ENCODE measurements at regions not wholly inside any gene's neighbourhood (a gene's known extent, or its start where the extent isn't known, plus 50 kb on each side); places are given as distances from the start of the nearest gene placed in this dataset.

- no peak overlapping the region for H3K4me3 ChIP-seq (ENCODE audit: low read length)
- no peaks in the 10 kb centered on the region for H3K79me2 ChIP-seq (replicated peaks; ENCODE audit: insufficient read depth, low read length)
- no peak overlapping the region for H3K27ac ChIP-seq (ENCODE audit: low read length)
- H2AFZ ChIP-seq (ENCODE audit: low read depth, low read length), result no peak overlapping the region
- H3K9ac ChIP-seq (ENCODE audit: low read length), result no peak overlapping the region
- no peak overlapping the region for H3K4me2 ChIP-seq (ENCODE audit: low read length)
- H3K9me3 ChIP-seq (ENCODE audit: low read length), result no peaks in the 10 kb centered on the region
- H3K36me3 ChIP-seq (ENCODE audit: insufficient read depth, low read length), result no peaks in the 10 kb centered on the region
- H3F3A ChIP-seq (ENCODE audit: insufficient read depth, low read length, poor library complexity, severe bottlenecking), result no peaks in the 10 kb centered on the region
- no peaks in the 10 kb centered on the region for H3K9me2 ChIP-seq (ENCODE audit: insufficient read depth, low read length)
- no peaks in the 10 kb centered on the region for H4K20me1 ChIP-seq (ENCODE audit: insufficient read depth)
- TF ChIP-seq EP300 (conservative IDR thresholded peaks at IDR 0.05; ENCODE audit: poor library complexity, severe bottlenecking), result no peak
- TF ChIP-seq POLR2AphosphoS5 (IDR thresholded peaks at IDR 0.05), result no peak
- TF ChIP-seq, protein P1, sequence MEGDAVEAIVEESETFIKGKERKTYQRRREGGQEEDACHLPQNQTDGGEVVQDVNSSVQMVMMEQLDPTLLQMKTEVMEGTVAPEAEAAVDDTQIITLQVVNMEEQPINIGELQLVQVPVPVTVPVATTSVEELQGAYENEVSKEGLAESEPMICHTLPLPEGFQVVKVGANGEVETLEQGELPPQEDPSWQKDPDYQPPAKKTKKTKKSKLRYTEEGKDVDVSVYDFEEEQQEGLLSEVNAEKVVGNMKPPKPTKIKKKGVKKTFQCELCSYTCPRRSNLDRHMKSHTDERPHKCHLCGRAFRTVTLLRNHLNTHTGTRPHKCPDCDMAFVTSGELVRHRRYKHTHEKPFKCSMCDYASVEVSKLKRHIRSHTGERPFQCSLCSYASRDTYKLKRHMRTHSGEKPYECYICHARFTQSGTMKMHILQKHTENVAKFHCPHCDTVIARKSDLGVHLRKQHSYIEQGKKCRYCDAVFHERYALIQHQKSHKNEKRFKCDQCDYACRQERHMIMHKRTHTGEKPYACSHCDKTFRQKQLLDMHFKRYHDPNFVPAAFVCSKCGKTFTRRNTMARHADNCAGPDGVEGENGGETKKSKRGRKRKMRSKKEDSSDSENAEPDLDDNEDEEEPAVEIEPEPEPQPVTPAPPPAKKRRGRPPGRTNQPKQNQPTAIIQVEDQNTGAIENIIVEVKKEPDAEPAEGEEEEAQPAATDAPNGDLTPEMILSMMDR (IDR thresholded peaks at IDR 0.05; ENCODE audit: poor library complexity, severe bottlenecking), result no peak
- TF ChIP-seq EZH2 (IDR thresholded peaks at IDR 0.05; ENCODE audit: borderline replicate concordance, insufficient read depth, low read length, poor library complexity, severe bottlenecking), result no peak
- TF ChIP-seq RAD21 (conservative IDR thresholded peaks at IDR 0.05), result no peak
- TF ChIP-seq TAF1 (IDR thresholded peaks at IDR 0.05; ENCODE audit: low read depth), result no peak
- H3K27me3 ChIP-seq (ENCODE audit: insufficient read depth, low read depth, low read length), result no peaks in the 10 kb centered on the region
Measured at GRCh38 chr7:8809320-8809719, 375.9 kb downstream of the NXPH1 start.

DNA sequence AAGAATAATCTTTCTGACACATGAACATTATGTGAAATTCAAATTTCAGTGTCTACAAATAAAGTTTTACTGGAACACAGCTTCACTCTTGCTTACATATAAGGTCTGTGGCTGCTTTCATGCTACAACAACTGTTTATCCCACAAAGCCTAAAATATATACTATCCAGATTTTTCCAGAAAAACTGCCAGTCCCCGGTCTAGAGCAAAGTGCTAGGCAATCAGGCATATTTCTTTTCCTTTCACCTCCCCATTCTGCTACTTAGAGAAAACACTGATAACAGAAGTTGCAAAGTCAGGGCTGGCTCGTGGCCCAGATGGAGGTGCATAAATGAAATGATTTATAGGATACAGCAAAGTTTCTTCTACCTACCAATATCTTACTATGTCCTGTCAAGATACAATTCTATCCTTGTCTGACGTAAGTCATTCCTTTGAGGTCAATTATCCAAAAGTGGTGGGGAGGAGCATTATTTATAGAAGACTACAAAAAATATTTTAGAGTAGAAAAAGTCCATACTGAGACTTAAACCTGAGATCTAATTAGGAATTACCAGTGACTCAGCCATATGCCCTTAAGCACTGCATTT lies 384.1 kb downstream of the NXPH1 start:
- TF ChIP-seq MXI1 (conservative IDR thresholded peaks at IDR 0.05; ENCODE audit: poor library complexity, severe bottlenecking) (no peak), RAD21 (conservative IDR thresholded peaks at IDR 0.05) (no peak), EP300 (conservative IDR thresholded peaks at IDR 0.05; ENCODE audit: poor library complexity, severe bottlenecking) (no peak), EZH2 (IDR thresholded peaks at IDR 0.05; ENCODE audit: borderline replicate concordance, insufficient read depth, low read length, poor library complexity, severe bottlenecking) (no peak), POLR2AphosphoS5 (IDR thresholded peaks at IDR 0.05) (no peak), TAF1 (IDR thresholded peaks at IDR 0.05; ENCODE audit: low read depth) (no peak), SMC3 (conservative IDR thresholded peaks at IDR 0.05; ENCODE audit: poor library complexity) (no peak)
- TF ChIP-seq, protein P2, sequence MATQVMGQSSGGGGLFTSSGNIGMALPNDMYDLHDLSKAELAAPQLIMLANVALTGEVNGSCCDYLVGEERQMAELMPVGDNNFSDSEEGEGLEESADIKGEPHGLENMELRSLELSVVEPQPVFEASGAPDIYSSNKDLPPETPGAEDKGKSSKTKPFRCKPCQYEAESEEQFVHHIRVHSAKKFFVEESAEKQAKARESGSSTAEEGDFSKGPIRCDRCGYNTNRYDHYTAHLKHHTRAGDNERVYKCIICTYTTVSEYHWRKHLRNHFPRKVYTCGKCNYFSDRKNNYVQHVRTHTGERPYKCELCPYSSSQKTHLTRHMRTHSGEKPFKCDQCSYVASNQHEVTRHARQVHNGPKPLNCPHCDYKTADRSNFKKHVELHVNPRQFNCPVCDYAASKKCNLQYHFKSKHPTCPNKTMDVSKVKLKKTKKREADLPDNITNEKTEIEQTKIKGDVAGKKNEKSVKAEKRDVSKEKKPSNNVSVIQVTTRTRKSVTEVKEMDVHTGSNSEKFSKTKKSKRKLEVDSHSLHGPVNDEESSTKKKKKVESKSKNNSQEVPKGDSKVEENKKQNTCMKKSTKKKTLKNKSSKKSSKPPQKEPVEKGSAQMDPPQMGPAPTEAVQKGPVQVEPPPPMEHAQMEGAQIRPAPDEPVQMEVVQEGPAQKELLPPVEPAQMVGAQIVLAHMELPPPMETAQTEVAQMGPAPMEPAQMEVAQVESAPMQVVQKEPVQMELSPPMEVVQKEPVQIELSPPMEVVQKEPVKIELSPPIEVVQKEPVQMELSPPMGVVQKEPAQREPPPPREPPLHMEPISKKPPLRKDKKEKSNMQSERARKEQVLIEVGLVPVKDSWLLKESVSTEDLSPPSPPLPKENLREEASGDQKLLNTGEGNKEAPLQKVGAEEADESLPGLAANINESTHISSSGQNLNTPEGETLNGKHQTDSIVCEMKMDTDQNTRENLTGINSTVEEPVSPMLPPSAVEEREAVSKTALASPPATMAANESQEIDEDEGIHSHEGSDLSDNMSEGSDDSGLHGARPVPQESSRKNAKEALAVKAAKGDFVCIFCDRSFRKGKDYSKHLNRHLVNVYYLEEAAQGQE (IDR thresholded peaks at IDR 0.05; ENCODE audit: borderline replicate concordance), result no peak
- TF ChIP-seq, protein P1 (IDR thresholded peaks at IDR 0.05; ENCODE audit: poor library complexity, severe bottlenecking), result no peak
- Histone ChIP-seq H3K9me2 (ENCODE audit: insufficient read depth, low read length) (no peaks in the 10 kb centered on the region), H3K4me3 (ENCODE audit: low read length) (no peak overlapping the region), H3K9ac (ENCODE audit: low read length) (no peak overlapping the region), H3K79me2 (replicated peaks; ENCODE audit: insufficient read depth, low read length) (no peaks in the 10 kb centered on the region), H3K36me3 (ENCODE audit: insufficient read depth, low read length) (no peaks in the 10 kb centered on the region), H3K27ac (ENCODE audit: low read length) (no peak overlapping the region), H3K4me2 (ENCODE audit: low read length) (no peak overlapping the region), H3K9me3 (ENCODE audit: low read length) (no peaks in the 10 kb centered on the region), H3K27me3 (ENCODE audit: insufficient read depth, low read depth, low read length) (no peaks in the 10 kb centered on the region), H3F3A (ENCODE audit: insufficient read depth, low read length, poor library complexity, severe bottlenecking) (no peaks in the 10 kb centered on the region), H4K20me1 (ENCODE audit: insufficient read depth) (no peaks in the 10 kb centered on the region), H2AFZ (ENCODE audit: low read depth, low read length) (no peak overlapping the region)

All from neural cell (in vitro differentiated cells).